Loucy (cell line): ENCODE measurements at regions not wholly inside any gene's neighbourhood (a gene's known extent, or its start where the extent isn't known, plus 50 kb on each side); places are given as distances from the start of the nearest gene placed in this dataset.

Source experiments
- H2AFZ ChIP-seq: fragments of 200-600 bp; sonication (generic); 2 replicates; pipeline ENCODE4 v1.6.0; 2016; ENCODE audit warnings: antibody characterized with exemption, mild to moderate bottlenecking, low read length, moderate library complexity
- H3F3A ChIP-seq: fragments of 200-600 bp; 2 replicates; pipeline ENCODE4 v1.6.0; 2016; ENCODE audit warnings: antibody characterized with exemption, low read depth, mild to moderate bottlenecking
- H3K27me3 ChIP-seq: fragments of 200-600 bp; sonication (generic); 2 replicates; pipeline ENCODE4 v1.6.1; 2014; ENCODE audit warnings: low read length, mild to moderate bottlenecking; ENCODE audit not compliant: insufficient read depth, poor library complexity, severe bottlenecking
- H3K36me3 ChIP-seq: fragments of 200-600 bp; sonication (generic); 2 replicates; pipeline ENCODE4 v1.6.1; 2016; ENCODE audit warnings: low read length; ENCODE audit not compliant: insufficient read depth
- H3K4me1 ChIP-seq: fragments of 200-600 bp; sonication (generic); 2 replicates; pipeline ENCODE4 v1.5.1; 2014; ENCODE audit warnings: low read length, mild to moderate bottlenecking; ENCODE audit not compliant: insufficient read depth, poor library complexity, severe bottlenecking
- H3K4me2 ChIP-seq: fragments of 200-600 bp; sonication (generic); 2 replicates; pipeline ENCODE4 v1.6.0; 2014; ENCODE audit warnings: antibody characterized with exemption, low read length, low read depth, mild to moderate bottlenecking; ENCODE audit not compliant: poor library complexity, severe bottlenecking
- H3K4me3 ChIP-seq: fragments of 200-600 bp; sonication (generic); 2 replicates; pipeline ENCODE4 v1.5.1; 2014; ENCODE audit warnings: low read length, mild to moderate bottlenecking, mixed read lengths; ENCODE audit not compliant: poor library complexity, severe bottlenecking
- H3K79me2 ChIP-seq: fragments of 200-600 bp; sonication (generic); 2 replicates; pipeline ENCODE4 v1.6.1; 2014; ENCODE audit warnings: low read length; ENCODE audit not compliant: insufficient read depth
- H3K9ac ChIP-seq: fragments of 200-600 bp; sonication (generic); 2 replicates; pipeline ENCODE4 v1.6.0; 2014; ENCODE audit warnings: mild to moderate bottlenecking, low read depth, low read length, moderate library complexity; ENCODE audit not compliant: poor library complexity, severe bottlenecking
- H3K9me2 ChIP-seq: fragments of 200-600 bp; sonication (generic); replicated peaks from 2 replicates; pipeline ENCODE4 v1.6.1; 2016; ENCODE audit warnings: low read depth, low read length, mixed read lengths
- H3K9me3 ChIP-seq: fragments of 200-600 bp; sonication (generic); 2 replicates; pipeline ENCODE4 v1.6.1; 2014; ENCODE audit warnings: mild to moderate bottlenecking, antibody characterized with exemption, low read length, low read depth; ENCODE audit not compliant: insufficient read depth
- H4K20me1 ChIP-seq: fragments of 200-600 bp; sonication (generic); 2 replicates; pipeline ENCODE4 v1.6.0; 2014; ENCODE audit warnings: antibody characterized with exemption, low read length, mild to moderate bottlenecking; ENCODE audit not compliant: insufficient read depth, poor library complexity, severe bottlenecking
- EZH2phosphoT487 ChIP-seq: fragments of 200-600 bp; IDR thresholded peaks from 2 replicates; pipeline ENCODE4 v1.6.1; 2018; ENCODE audit warnings: antibody characterized with exemption, mild to moderate bottlenecking, moderate library complexity, borderline replicate concordance
- TF ChIP-seq, protein P1 (sequence below): fragments of 200-600 bp; sonication (generic); conservative IDR thresholded peaks from 2 replicates; pipeline ENCODE4 v1.5.1; 2014; ENCODE audit warnings: mild to moderate bottlenecking, antibody characterized with exemption, low read length

- H3K9me2 ChIP-seq: no peaks in the 10 kb centered on the region
- no peaks in the 10 kb centered on the region for H3F3A ChIP-seq
- no peak overlapping the region for H3K4me3 ChIP-seq
- H3K27me3 ChIP-seq: no peaks in the 10 kb centered on the region
- H3K9me3 ChIP-seq: no peaks in the 10 kb centered on the region
- no peak overlapping the region for H3K4me2 ChIP-seq
- H3K9ac ChIP-seq: no peak overlapping the region
- H3K79me2 ChIP-seq: no peaks in the 10 kb centered on the region
- no peaks in the 10 kb centered on the region for H3K4me1 ChIP-seq
- H2AFZ ChIP-seq: no peak overlapping the region
- TF ChIP-seq EZH2phosphoT487: no peak
- TF ChIP-seq, protein P1, sequence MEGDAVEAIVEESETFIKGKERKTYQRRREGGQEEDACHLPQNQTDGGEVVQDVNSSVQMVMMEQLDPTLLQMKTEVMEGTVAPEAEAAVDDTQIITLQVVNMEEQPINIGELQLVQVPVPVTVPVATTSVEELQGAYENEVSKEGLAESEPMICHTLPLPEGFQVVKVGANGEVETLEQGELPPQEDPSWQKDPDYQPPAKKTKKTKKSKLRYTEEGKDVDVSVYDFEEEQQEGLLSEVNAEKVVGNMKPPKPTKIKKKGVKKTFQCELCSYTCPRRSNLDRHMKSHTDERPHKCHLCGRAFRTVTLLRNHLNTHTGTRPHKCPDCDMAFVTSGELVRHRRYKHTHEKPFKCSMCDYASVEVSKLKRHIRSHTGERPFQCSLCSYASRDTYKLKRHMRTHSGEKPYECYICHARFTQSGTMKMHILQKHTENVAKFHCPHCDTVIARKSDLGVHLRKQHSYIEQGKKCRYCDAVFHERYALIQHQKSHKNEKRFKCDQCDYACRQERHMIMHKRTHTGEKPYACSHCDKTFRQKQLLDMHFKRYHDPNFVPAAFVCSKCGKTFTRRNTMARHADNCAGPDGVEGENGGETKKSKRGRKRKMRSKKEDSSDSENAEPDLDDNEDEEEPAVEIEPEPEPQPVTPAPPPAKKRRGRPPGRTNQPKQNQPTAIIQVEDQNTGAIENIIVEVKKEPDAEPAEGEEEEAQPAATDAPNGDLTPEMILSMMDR: no peak
- no peaks in the 10 kb centered on the region for H3K36me3 ChIP-seq
- no peaks in the 10 kb centered on the region for H4K20me1 ChIP-seq
Observed at GRCh38 chr7:145216866-145217265, 381.0 kb upstream of the TPK1 start.

- Histone ChIP-seq H2AFZ (no peak overlapping the region), H3K27me3 (no peaks in the 10 kb centered on the region), H3K4me1 (no peaks in the 10 kb centered on the region), H4K20me1 (no peaks in the 10 kb centered on the region), H3K9me2 (no peaks in the 10 kb centered on the region), H3K9me3 (no peaks in the 10 kb centered on the region), H3K4me3 (no peak overlapping the region), H3K9ac (no peak overlapping the region), H3F3A (no peaks in the 10 kb centered on the region), H3K79me2 (no peaks in the 10 kb centered on the region), H3K4me2 (no peak overlapping the region), H3K36me3 (no peaks in the 10 kb centered on the region)
- TF ChIP-seq EZH2phosphoT487: no peak
- TF ChIP-seq, protein P1: no peak
Observed at GRCh38 chr7:145212050-145212449, 376.2 kb upstream of the TPK1 start.

DNA sequence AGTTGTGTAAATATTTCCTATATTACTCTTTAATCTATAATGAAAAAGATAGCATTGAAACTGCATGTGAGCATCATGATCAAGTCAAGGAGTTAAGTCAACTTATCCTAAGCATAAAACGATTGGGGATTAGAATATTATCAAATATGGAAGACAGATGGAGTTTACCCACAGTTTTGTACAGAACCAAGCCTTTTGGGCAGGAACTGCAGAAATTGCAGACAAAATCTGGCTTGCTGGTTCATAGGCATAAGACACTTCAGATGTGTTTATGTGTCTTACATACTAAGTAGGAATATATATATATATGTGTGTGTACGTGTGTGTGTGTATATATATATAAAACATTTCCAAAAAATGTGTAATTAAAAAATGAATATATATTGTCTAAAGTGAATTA lies 375.4 kb upstream of the TPK1 start:
- Histone ChIP-seq H3K79me2 (no peaks in the 10 kb centered on the region), H3K9me2 (no peaks in the 10 kb centered on the region), H3K9me3 (no peaks in the 10 kb centered on the region), H3K9ac (no peak overlapping the region), H3K4me2 (no peak overlapping the region), H3K4me1 (no peaks in the 10 kb centered on the region), H3K36me3 (no peaks in the 10 kb centered on the region), H3F3A (no peaks in the 10 kb centered on the region), H3K27me3 (no peaks in the 10 kb centered on the region), H2AFZ (no peak overlapping the region), H4K20me1 (no peaks in the 10 kb centered on the region), H3K4me3 (no peak overlapping the region)
- TF ChIP-seq, protein P1: no peak
- TF ChIP-seq EZH2phosphoT487: no peak
